Caco-2 (cell line): ENCODE measurements at regions not wholly inside any gene's neighbourhood (a gene's known extent, or its start where the extent isn't known, plus 50 kb on each side); places are given as distances from the start of the nearest gene placed in this dataset.

Source experiments
- BruUV-seq: library from RNA; stranded (reverse); fragments of 400-500 nt; replicated peaks from 2 replicates; lab custom pipeline; 2021; lab: Mats Ljungman, UMichigan
- CTCF ChIA-PET: fragments of 300-600 bp; sonication (Branson Sonifier 250); formaldehyde crosslinking; loops from one replicate; lab custom pipeline; 2022; ENCODE audit warnings: antibody characterized with exemption; lab: Charles Lee
- POLR2A ChIA-PET: fragments of 300-600 bp; sonication (Branson Sonifier 250); formaldehyde crosslinking; loops from one replicate; lab custom pipeline; 2022; ENCODE audit warnings: antibody characterized with exemption; lab: Charles Lee
- DNase-seq, 2 experiments: peaks; one replicate each; pipeline versions ENCODE4 v3.0.0 to v3.0.0-alpha.2; 2020 to 2022
- H3K27me3 ChIP-seq: replicated peaks from 2 replicates; pipeline ENCODE4 v1.6.0; 2011; ENCODE audit warnings: low read length; ENCODE audit not compliant: control insufficient read depth, insufficient read depth
- H3K36me3 ChIP-seq: 2 replicates; pipeline ENCODE4 v1.5.1; 2011; ENCODE audit warnings: low read length; ENCODE audit not compliant: control insufficient read depth, insufficient read depth
- H3K4me1 ChIP-seq: fragments of 250-450 bp; sonication (Bioruptor Pico); 2 replicates; pipeline ENCODE4 v1.5.1; 2020; ENCODE audit warnings: mild to moderate bottlenecking
- H3K4me3 ChIP-seq: 2 replicates; pipeline ENCODE4 v1.5.1; 2011; ENCODE audit warnings: low read depth, mild to moderate bottlenecking, control low read depth, low read length
- H3K9me3 ChIP-seq: fragments of 250-450 bp; sonication (Bioruptor Pico); 2 replicates; pipeline ENCODE4 v1.5.1; 2020; ENCODE audit warnings: mild to moderate bottlenecking, moderate library complexity
- H3K27ac Mint-ChIP-seq: one replicate; pipeline ENCODE4 v1.8.0; 2022; ENCODE audit warnings: mixed read lengths; ENCODE audit not compliant: unreplicated experiment
- H3K27me3 Mint-ChIP-seq: one replicate; pipeline ENCODE4 v1.8.0; 2022; ENCODE audit warnings: mixed read lengths; ENCODE audit not compliant: insufficient read depth, unreplicated experiment
- H3K36me3 Mint-ChIP-seq: one replicate; pipeline ENCODE4 v1.8.0; 2022; ENCODE audit warnings: mild to moderate bottlenecking, mixed read lengths; ENCODE audit not compliant: insufficient read depth, unreplicated experiment
- H3K4me1 Mint-ChIP-seq: one replicate; pipeline ENCODE4 v1.8.0; 2022; ENCODE audit warnings: low read depth, mixed read lengths; ENCODE audit not compliant: unreplicated experiment
- H3K4me3 Mint-ChIP-seq: one replicate; pipeline ENCODE4 v1.8.0; 2022; ENCODE audit warnings: mild to moderate bottlenecking, moderate library complexity, mixed read lengths; ENCODE audit not compliant: unreplicated experiment
- H3K9me3 Mint-ChIP-seq: one replicate; pipeline ENCODE4 v1.8.0; 2022; ENCODE audit warnings: mixed read lengths; ENCODE audit not compliant: unreplicated experiment
- CTCF ChIP-seq, 2 experiments: fragments of 200-600 bp in 1 of 2; IDR thresholded peaks; 1 replicate in 1 of 2; 2 replicates in 1 of 2; pipeline versions ENCODE4 v1.5.1 to v1.8.0; 2011 to 2022; ENCODE audit warnings: antibody characterized with exemption in 1 of 2, control low read depth in 1 of 2, inconsistent platforms in 1 of 2, low read depth in 1 of 2, low read length in 1 of 2, mild to moderate bottlenecking in 1 of 2, moderate library complexity in 1 of 2; ENCODE audit not compliant: insufficient read depth in 1 of 2, severe bottlenecking in 1 of 2, unreplicated experiment in 1 of 2
- intact Hi-C: fragments of 100-400 bp; cut with micrococcal nuclease; formaldehyde crosslinking; loops from one replicate; pipeline ENCODE4 v1.10.0; 2022; ENCODE audit not compliant: unreplicated experiment

- Mint-ChIP-seq H3K4me3 (no peak overlapping the region), H3K27me3 (no peaks in the 10 kb centered on the region), H3K9me3 (no peaks in the 10 kb centered on the region), H3K4me1 (no peaks in the 10 kb centered on the region), H3K36me3 (no peaks in the 10 kb centered on the region), H3K27ac (no peak overlapping the region)
- ChIA-PET POLR2A (no interaction called here), CTCF (no interaction called here)
- Histone ChIP-seq H3K4me3 (no peak overlapping the region), H3K4me1 (no peaks in the 10 kb centered on the region), H3K36me3 (no peaks in the 10 kb centered on the region), H3K9me3 (no peaks in the 10 kb centered on the region), H3K27me3 (no peaks in the 10 kb centered on the region)
- TF ChIP-seq CTCF (IDR thresholded peaks at IDR 0.05; ENCODE audit: insufficient read depth in 1 of 2, low read depth in 1 of 2, low read length in 1 of 2, severe bottlenecking in 1 of 2, unreplicated experiment in 1 of 2) = no peak
- intact Hi-C loops = no loop called here
- BruUV-seq = no TSS peak
- no peak for DNase-seq
These were observed 316.9 kb upstream of the PRDM1 start for GRCh38 chr6:105769197-105769596.

GRCh38 chr6:105767541-105767940, 318.6 kb upstream of the PRDM1 start:
- no peaks in the 10 kb centered on the region for H3K36me3 Mint-ChIP-seq
- no peak for TF ChIP-seq CTCF (IDR thresholded peaks at IDR 0.05; ENCODE audit: insufficient read depth in 1 of 2, low read depth in 1 of 2, low read length in 1 of 2, severe bottlenecking in 1 of 2, unreplicated experiment in 1 of 2)
- no peaks in the 10 kb centered on the region for H3K27me3 Mint-ChIP-seq
- no peak overlapping the region for H3K27ac Mint-ChIP-seq
- Histone ChIP-seq H3K4me3 (no peak overlapping the region), H3K36me3 (no peaks in the 10 kb centered on the region), H3K9me3 (no peaks in the 10 kb centered on the region), H3K27me3 (no peaks in the 10 kb centered on the region), H3K4me1 (no peaks in the 10 kb centered on the region)
- peaks cover 2% of the 10 kb centered on the region for H3K4me1 Mint-ChIP-seq
- no TSS peak for BruUV-seq
- ChIA-PET POLR2A (no interaction called here), CTCF (no interaction called here)
- H3K4me3 Mint-ChIP-seq = no peak overlapping the region
- H3K9me3 Mint-ChIP-seq = no peaks in the 10 kb centered on the region
- intact Hi-C loops = no loop called here
- no peak for DNase-seq

- Histone ChIP-seq H3K27me3 (no peaks in the 10 kb centered on the region), H3K4me1 (0 out of 2 replicates have a peak, but pooled peaks cover 3% of the 10 kb centered on the region), H3K9me3 (no peaks in the 10 kb centered on the region), H3K4me3 (no peak overlapping the region), H3K36me3 (no peaks in the 10 kb centered on the region)
- DNase-seq = no peak
- intact Hi-C loops = no loop called here
- CTCF ChIA-PET = no interaction called here
- Mint-ChIP-seq H3K27me3 (no peaks in the 10 kb centered on the region), H3K4me1 (peaks cover 8% of the 10 kb centered on the region), H3K9me3 (no peaks in the 10 kb centered on the region), H3K36me3 (no peaks in the 10 kb centered on the region), H3K4me3 (no peak overlapping the region), H3K27ac (no peak overlapping the region)
- no peak for TF ChIP-seq CTCF (IDR thresholded peaks at IDR 0.05; ENCODE audit: insufficient read depth in 1 of 2, low read depth in 1 of 2, low read length in 1 of 2, severe bottlenecking in 1 of 2, unreplicated experiment in 1 of 2)
- POLR2A ChIA-PET = no interaction called here
- BruUV-seq = no TSS peak
These were observed 320.9 kb upstream of the PRDM1 start for GRCh38 chr6:105765239-105765638.
